GM21423 (cell line): ENCODE measurements at regions not wholly inside any gene's neighbourhood (a gene's known extent, or its start where the extent isn't known, plus 50 kb on each side); places are given as distances from the start of the nearest gene placed in this dataset.

ENCODE experiments used
- ATAC-seq: cut with Tn5 transposase; IDR thresholded peaks from one replicate; pipeline ENCODE4 v1.9.1; 2021; ENCODE audit warnings: mild to moderate bottlenecking, moderate library complexity; ENCODE audit not compliant: unreplicated experiment

GRCh38 chr5:107219993-107220392 lies 450.7 kb downstream of the EFNA5 start:
- ATAC-seq = no peak

GRCh38 chr5:107218457-107219193 lies 452.1 kb downstream of the EFNA5 start:
- no peak for ATAC-seq

- ATAC-seq = no peak
Measured at GRCh38 chr5:107217721-107218130, 453.0 kb downstream of the EFNA5 start.

- ATAC-seq = no peak
Measured at GRCh38 chr5:107216587-107216986, 454.1 kb downstream of the EFNA5 start.

GRCh38 chr5:107215611-107216010 lies 455.1 kb downstream of the EFNA5 start:
- ATAC-seq = no peak

- no peak for ATAC-seq
Measured at GRCh38 chr5:107213025-107213424, 457.7 kb downstream of the EFNA5 start.

- ATAC-seq = no peak
Measured at GRCh38 chr5:107211630-107212029, 459.1 kb downstream of the EFNA5 start.

GRCh38 chr5:107208867-107209266 lies 461.9 kb downstream of the EFNA5 start:
- ATAC-seq = no peak

- no peak for ATAC-seq
Measured at GRCh38 chr5:107204413-107204812, 466.3 kb downstream of the EFNA5 start.

GRCh38 chr5:107203243-107203642 lies 467.5 kb downstream of the EFNA5 start:
- no peak for ATAC-seq

- no peak for ATAC-seq
Measured at GRCh38 chr5:107199756-107200155, 471.0 kb downstream of the EFNA5 start.

- no peak for ATAC-seq
Measured at GRCh38 chr5:107196500-107197059, 474.2 kb downstream of the EFNA5 start.

- ATAC-seq = no peak
Measured at GRCh38 chr5:107195890-107196395, 474.8 kb downstream of the EFNA5 start.

GRCh38 chr5:107184871-107185270 lies 485.9 kb downstream of the EFNA5 start:
- ATAC-seq = no peak

GRCh38 chr5:107184066-107184465 lies 486.7 kb downstream of the EFNA5 start:
- no peak for ATAC-seq

- no peak for ATAC-seq
Measured at GRCh38 chr5:107170620-107171019, 500.1 kb downstream of the EFNA5 start.

- ATAC-seq = no peak
Measured at GRCh38 chr5:107169867-107170266, 500.9 kb downstream of the EFNA5 start.

- ATAC-seq = no peak
Measured at GRCh38 chr5:107168848-107169752, 501.6 kb downstream of the EFNA5 start.

- no peak for ATAC-seq
Measured at GRCh38 chr5:107168086-107168485, 502.7 kb downstream of the EFNA5 start.

- no peak for ATAC-seq
Measured at GRCh38 chr5:107165296-107165695, 505.4 kb downstream of the EFNA5 start.

GRCh38 chr5:107157809-107158208 lies 512.9 kb downstream of the EFNA5 start:
- ATAC-seq = no peak
